Suprapubic skin (tissue), 3 donors: ENCODE measurements at regions not wholly inside any gene's neighbourhood (a gene's known extent, or its start where the extent isn't known, plus 50 kb on each side); places are given as distances from the start of the nearest gene placed in this dataset.

Experiments
- POLR2A ChIP-seq, 2 donors: fragments of 450-650 bp; IDR thresholded peaks; one replicate each; pipeline ENCODE4 v1.6.1; 2017; ENCODE audit warnings: antibody characterized with exemption in 2 of 2, mild to moderate bottlenecking in 2 of 2, moderate library complexity in 2 of 2
- TF ChIP-seq, protein P1 (sequence below), 2 donors: fragments of 200-600 bp in 1 of 2; fragments of 450-650 bp in 1 of 2; sonication (generic) in 1 of 2; IDR thresholded peaks; one replicate each; pipeline ENCODE4 v1.5.1; 2016 to 2019; ENCODE audit warnings: antibody characterized with exemption in 2 of 2, mild to moderate bottlenecking in 1 of 2, moderate library complexity in 1 of 2

DNA sequence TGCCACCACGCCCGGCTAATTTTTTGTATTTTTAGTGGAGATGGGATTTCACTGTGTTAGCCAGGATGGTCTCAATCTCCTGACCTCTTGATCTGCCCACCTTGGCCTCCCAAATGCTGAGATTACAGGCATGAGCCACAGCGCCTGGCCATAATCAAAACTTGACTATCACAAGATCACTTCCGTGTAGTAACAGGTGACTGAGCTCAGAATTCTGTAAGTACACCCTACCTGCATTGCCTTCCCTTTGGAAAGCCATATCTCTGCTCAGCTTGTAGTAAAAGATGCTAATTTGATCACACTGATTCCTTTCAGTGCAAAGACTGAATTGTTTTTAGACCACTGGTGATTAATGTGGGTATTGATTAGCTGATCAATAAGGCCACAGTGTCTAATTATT, 167.1 kb downstream of the SHOX2 start:
- TF ChIP-seq, protein P1, sequence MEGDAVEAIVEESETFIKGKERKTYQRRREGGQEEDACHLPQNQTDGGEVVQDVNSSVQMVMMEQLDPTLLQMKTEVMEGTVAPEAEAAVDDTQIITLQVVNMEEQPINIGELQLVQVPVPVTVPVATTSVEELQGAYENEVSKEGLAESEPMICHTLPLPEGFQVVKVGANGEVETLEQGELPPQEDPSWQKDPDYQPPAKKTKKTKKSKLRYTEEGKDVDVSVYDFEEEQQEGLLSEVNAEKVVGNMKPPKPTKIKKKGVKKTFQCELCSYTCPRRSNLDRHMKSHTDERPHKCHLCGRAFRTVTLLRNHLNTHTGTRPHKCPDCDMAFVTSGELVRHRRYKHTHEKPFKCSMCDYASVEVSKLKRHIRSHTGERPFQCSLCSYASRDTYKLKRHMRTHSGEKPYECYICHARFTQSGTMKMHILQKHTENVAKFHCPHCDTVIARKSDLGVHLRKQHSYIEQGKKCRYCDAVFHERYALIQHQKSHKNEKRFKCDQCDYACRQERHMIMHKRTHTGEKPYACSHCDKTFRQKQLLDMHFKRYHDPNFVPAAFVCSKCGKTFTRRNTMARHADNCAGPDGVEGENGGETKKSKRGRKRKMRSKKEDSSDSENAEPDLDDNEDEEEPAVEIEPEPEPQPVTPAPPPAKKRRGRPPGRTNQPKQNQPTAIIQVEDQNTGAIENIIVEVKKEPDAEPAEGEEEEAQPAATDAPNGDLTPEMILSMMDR (IDR thresholded peaks at IDR 0.05) = no peak
- TF ChIP-seq POLR2A (IDR thresholded peaks at IDR 0.05) = no peak
